A673 (cell line): ENCODE measurements at regions not wholly inside any gene's neighbourhood (a gene's known extent, or its start where the extent isn't known, plus 50 kb on each side); places are given as distances from the start of the nearest gene placed in this dataset.

Experiments
- BruUV-seq: library from RNA; stranded (reverse); fragments of 400-500 nt; replicated peaks from 2 replicates; lab custom pipeline; 2021; lab: Mats Ljungman, UMichigan
- CTCF ChIA-PET: fragments of 300-600 bp; sonication (Branson Sonifier 250); formaldehyde crosslinking; loops from one replicate; lab custom pipeline; 2022; ENCODE audit warnings: antibody characterized with exemption; lab: Charles Lee
- POLR2A ChIA-PET: fragments of 300-600 bp; sonication (Branson Sonifier 250); formaldehyde crosslinking; loops from one replicate; lab custom pipeline; 2022; ENCODE audit warnings: antibody characterized with exemption; ENCODE audit not compliant: low non-redundant PET; lab: Charles Lee
- DNase-seq: peaks from one replicate; pipeline ENCODE4 v3.0.0-alpha.2; 2015; ENCODE audit warnings: low spot score
- H3K27ac ChIP-seq: fragments of 200-600 bp; sonication (generic); 2 replicates; pipeline ENCODE4 v1.5.1; 2016; ENCODE audit warnings: mixed run types, low read depth, mild to moderate bottlenecking, mixed read lengths, antibody characterized with exemption, low read length; ENCODE audit not compliant: poor library complexity, severe bottlenecking
- H3K27me3 ChIP-seq: fragments of 200-600 bp; sonication (generic); replicated peaks from 2 replicates; pipeline ENCODE4 v1.6.1; 2017; ENCODE audit warnings: mixed run types, low read depth, mild to moderate bottlenecking, mixed read lengths, antibody characterized with exemption, low read length; ENCODE audit not compliant: insufficient read depth, poor library complexity
- H3K36me3 ChIP-seq: fragments of 200-600 bp; sonication (generic); 2 replicates; pipeline ENCODE4 v1.6.1; 2016; ENCODE audit warnings: mixed run types, mild to moderate bottlenecking, mixed read lengths, antibody characterized with exemption, low read length; ENCODE audit not compliant: insufficient read depth, poor library complexity, severe bottlenecking
- H3K4me1 ChIP-seq: fragments of 200-600 bp; sonication (generic); 2 replicates; pipeline ENCODE4 v1.6.1; 2017; ENCODE audit warnings: mixed run types, mild to moderate bottlenecking, mixed read lengths, antibody characterized with exemption, low read length; ENCODE audit not compliant: insufficient read depth, poor library complexity, severe bottlenecking
- H3K4me3 ChIP-seq: fragments of 200-600 bp; sonication (generic); 2 replicates; pipeline ENCODE4 v1.5.1; 2016; ENCODE audit warnings: low read depth, mixed run types, mild to moderate bottlenecking, mixed read lengths, low read length; ENCODE audit not compliant: poor library complexity, severe bottlenecking
- H3K9me3 ChIP-seq: fragments of 200-600 bp; sonication (generic); 2 replicates; pipeline ENCODE4 v1.6.1; 2016; ENCODE audit warnings: mixed run types, low read depth, mild to moderate bottlenecking, mixed read lengths, antibody characterized with exemption, low read length; ENCODE audit not compliant: poor library complexity, severe bottlenecking
- EZH2 ChIP-seq: fragments of 200-600 bp; sonication (generic); IDR thresholded peaks from 2 replicates; pipeline ENCODE4 v1.6.1; 2017; ENCODE audit warnings: borderline replicate concordance, low read depth, mild to moderate bottlenecking, mixed read lengths, antibody characterized with exemption, low read length; ENCODE audit not compliant: poor library complexity, severe bottlenecking
- intact Hi-C: fragments of 100-400 bp; cut with micrococcal nuclease; formaldehyde crosslinking; loops from one replicate; pipeline ENCODE4 v1.10.0; 2022; ENCODE audit not compliant: unreplicated experiment
- TF ChIP-seq, protein P1 (sequence below): fragments of 300-800, 200-600 bp; sonication (generic); conservative IDR thresholded peaks from 2 replicates; pipeline ENCODE4 v1.5.1; 2017; ENCODE audit warnings: low read depth, mild to moderate bottlenecking, antibody characterized with exemption, low read length, moderate library complexity, mixed read lengths

DNA sequence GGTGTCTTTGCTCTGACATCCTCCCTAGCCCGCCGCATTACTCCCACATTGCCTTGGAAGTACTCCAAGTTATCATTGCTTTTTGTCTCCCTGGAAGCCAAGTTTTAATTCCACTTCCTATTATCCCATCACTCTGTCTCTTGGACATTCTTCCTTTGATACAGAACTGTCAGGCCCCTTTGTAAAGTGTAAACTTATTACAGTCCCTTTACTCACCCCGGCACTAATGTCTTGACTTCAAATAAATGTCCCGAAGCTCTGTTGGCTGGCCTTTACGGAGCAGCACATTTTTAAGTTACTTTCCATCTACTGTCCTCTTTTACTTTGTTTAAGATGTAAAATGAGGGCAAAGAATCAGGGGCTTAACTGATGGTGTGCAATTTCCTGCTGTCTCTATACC is 223.5 kb upstream of the IGFBP7 start:
- Histone ChIP-seq H3K4me1 (no peaks in the 10 kb centered on the region), H3K9me3 (no peaks in the 10 kb centered on the region), H3K27ac (no peak overlapping the region), H3K4me3 (no peak overlapping the region), H3K27me3 (no peaks in the 10 kb centered on the region), H3K36me3 (no peaks in the 10 kb centered on the region)
- POLR2A ChIA-PET = no interaction called here
- BruUV-seq = no TSS peak
- intact Hi-C loops = no loop called here
- DNase-seq = no peak
- no peak for TF ChIP-seq EZH2
- TF ChIP-seq, protein P1, sequence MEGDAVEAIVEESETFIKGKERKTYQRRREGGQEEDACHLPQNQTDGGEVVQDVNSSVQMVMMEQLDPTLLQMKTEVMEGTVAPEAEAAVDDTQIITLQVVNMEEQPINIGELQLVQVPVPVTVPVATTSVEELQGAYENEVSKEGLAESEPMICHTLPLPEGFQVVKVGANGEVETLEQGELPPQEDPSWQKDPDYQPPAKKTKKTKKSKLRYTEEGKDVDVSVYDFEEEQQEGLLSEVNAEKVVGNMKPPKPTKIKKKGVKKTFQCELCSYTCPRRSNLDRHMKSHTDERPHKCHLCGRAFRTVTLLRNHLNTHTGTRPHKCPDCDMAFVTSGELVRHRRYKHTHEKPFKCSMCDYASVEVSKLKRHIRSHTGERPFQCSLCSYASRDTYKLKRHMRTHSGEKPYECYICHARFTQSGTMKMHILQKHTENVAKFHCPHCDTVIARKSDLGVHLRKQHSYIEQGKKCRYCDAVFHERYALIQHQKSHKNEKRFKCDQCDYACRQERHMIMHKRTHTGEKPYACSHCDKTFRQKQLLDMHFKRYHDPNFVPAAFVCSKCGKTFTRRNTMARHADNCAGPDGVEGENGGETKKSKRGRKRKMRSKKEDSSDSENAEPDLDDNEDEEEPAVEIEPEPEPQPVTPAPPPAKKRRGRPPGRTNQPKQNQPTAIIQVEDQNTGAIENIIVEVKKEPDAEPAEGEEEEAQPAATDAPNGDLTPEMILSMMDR = no peak
- CTCF ChIA-PET = no interaction called here

DNA sequence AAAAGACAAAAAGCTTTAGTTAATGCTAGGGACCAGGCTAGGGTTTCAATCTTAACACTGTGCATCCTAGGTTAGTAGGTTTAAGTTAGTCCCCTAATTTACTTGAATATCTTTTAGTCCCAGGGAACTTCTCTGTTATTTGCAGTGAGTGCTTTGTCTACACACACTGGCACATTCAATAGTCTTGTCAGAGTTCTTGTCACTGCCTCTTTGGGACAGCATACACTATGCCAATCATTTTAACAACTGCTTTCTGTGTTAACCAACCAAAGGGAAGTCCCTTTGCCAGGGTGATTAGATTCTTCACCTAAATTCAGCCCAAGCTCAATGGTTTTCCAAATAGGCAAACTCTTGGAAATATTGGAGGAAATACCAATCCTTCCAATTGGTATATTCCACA is 221.8 kb upstream of the IGFBP7 start:
- TF ChIP-seq, protein P1 = no peak
- TF ChIP-seq EZH2 = no peak
- ChIA-PET CTCF (no interaction called here), POLR2A (no interaction called here)
- Histone ChIP-seq H3K4me3 (no peak overlapping the region), H3K4me1 (no peaks in the 10 kb centered on the region), H3K27me3 (no peaks in the 10 kb centered on the region), H3K9me3 (no peaks in the 10 kb centered on the region), H3K36me3 (no peaks in the 10 kb centered on the region), H3K27ac (no peak overlapping the region)
- BruUV-seq = no TSS peak
- DNase-seq = no peak
- intact Hi-C loops = no loop called here

DNA sequence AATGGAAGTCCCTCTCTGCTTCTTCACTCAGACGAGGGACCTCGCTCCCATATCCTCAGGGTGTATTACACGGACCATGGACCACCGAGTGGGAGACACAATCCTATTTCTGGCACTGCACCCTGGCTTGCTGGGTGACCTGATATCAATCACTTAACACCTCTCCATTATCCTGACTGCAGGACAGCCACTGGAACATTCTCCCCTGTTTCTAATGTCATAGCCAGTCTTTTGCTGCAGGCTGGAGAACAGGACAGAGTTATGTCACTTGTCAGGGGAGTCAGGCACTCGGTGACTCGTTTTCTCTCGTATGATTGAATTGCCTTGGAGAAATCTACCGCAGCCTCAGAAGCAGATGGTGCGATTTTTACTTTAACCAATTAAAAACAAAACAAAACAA is 219.1 kb upstream of the IGFBP7 start:
- no TSS peak for BruUV-seq
- DNase-seq = no peak
- CTCF ChIA-PET = no interaction called here
- Histone ChIP-seq H3K27me3 (no peaks in the 10 kb centered on the region), H3K4me1 (no peaks in the 10 kb centered on the region), H3K4me3 (no peak overlapping the region), H3K27ac (no peak overlapping the region), H3K36me3 (no peaks in the 10 kb centered on the region), H3K9me3 (no peaks in the 10 kb centered on the region)
- POLR2A ChIA-PET = no interaction called here
- TF ChIP-seq EZH2 = no peak
- TF ChIP-seq, protein P1 = no peak
- intact Hi-C loops = no loop called here
